Kidney capillary endothelial cell (primary cell): ENCODE measurements at regions not wholly inside any gene's neighbourhood (a gene's known extent, or its start where the extent isn't known, plus 50 kb on each side); places are given as distances from the start of the nearest gene placed in this dataset.

ENCODE experiments used
- DNase-seq: peaks from one replicate; pipeline ENCODE4 v3.0.0-alpha.2; 2018; ENCODE audit warnings: low spot score

GRCh38 chr6:137269803-137270202 is 50.6 kb upstream of the IFNGR1 start:
- DNase-seq, result no peak

- no peak for DNase-seq
Observed at GRCh38 chr6:137269347-137269746, 50.2 kb upstream of the IFNGR1 start.
